GM12878 (cell line): ENCODE measurements at regions not wholly inside any gene's neighbourhood (a gene's known extent, or its start where the extent isn't known, plus 50 kb on each side); places are given as distances from the start of the nearest gene placed in this dataset.

ENCODE experiments used
- ATAC-seq: fragments of 200-7000 bp; cut with Tn5 transposase; 3 replicates; pipeline ENCODE4 v1.9.1; 2020; ENCODE audit warnings: mild to moderate bottlenecking, moderate library complexity
- BruUV-seq: library from RNA; stranded (reverse); fragments of 400-500 nt; replicated peaks from 2 replicates; lab custom pipeline; 2021; lab: Mats Ljungman, UMichigan
- CTCF ChIA-PET: fragments of 300-600 bp; sonication (Branson Sonifier 250); formaldehyde crosslinking; extraction: SDS; loops from one replicate; lab custom pipeline; 2021; ENCODE audit warnings: inconsistent platforms; lab: Yijun Ruan, JAX
- POLR2A ChIA-PET: fragments of 350-600 bp; formaldehyde crosslinking; extraction: SDS; loops from one replicate; lab custom pipeline; 2021; ENCODE audit warnings: inconsistent platforms; lab: Charles Lee
- RAD21 ChIA-PET: fragments of 300-600 bp; sonication (Branson Sonifier 250); formaldehyde crosslinking; loops from one replicate; lab custom pipeline; 2023; ENCODE audit warnings: antibody characterized with exemption; ENCODE audit not compliant: unreplicated experiment; lab: Charles Lee
- SMC1A ChIA-PET: fragments of 300-600 bp; sonication (Branson Sonifier 250); formaldehyde crosslinking; loops from one replicate; lab custom pipeline; 2023; ENCODE audit not compliant: unreplicated experiment, uncharacterized antibody; lab: Charles Lee
- DNase-seq: peaks from one replicate; pipeline ENCODE4 v3.0.0-alpha.2; 2011; ENCODE audit warnings: low read depth, low spot score
- FAIRE-seq: peaks from 3 replicates; lab custom pipeline; 2011; peaks lifted over from hg19 to GRCh38; lab: Jason Lieb, UNC
- H2AFZ ChIP-seq: 2 replicates; pipeline ENCODE4 v1.6.0; 2011; ENCODE audit warnings: low read depth, low read length, control low read depth; ENCODE audit not compliant: control insufficient read depth
- H3K27ac ChIP-seq: 2 replicates; pipeline ENCODE4 v1.5.1; 2011; ENCODE audit warnings: control low read depth; ENCODE audit not compliant: control insufficient read depth, insufficient read depth
- H3K27me3 ChIP-seq, 2 experiments: replicated peaks in 1 of 2; 2 replicates each; pipeline versions ENCODE4 v1.6.0 to v1.6.1; 2011; ENCODE audit warnings: low read length in 1 of 2; ENCODE audit not compliant: control insufficient read depth in 2 of 2, insufficient read depth in 2 of 2
- H3K36me3 ChIP-seq, 2 experiments: 2 replicates each; pipeline ENCODE4 v1.5.1; 2011; ENCODE audit warnings: low read length in 1 of 2; ENCODE audit not compliant: control insufficient read depth in 2 of 2, insufficient read depth in 2 of 2
- H3K4me1 ChIP-seq: 2 replicates; pipeline ENCODE4 v1.6.1; 2011; ENCODE audit warnings: mild to moderate bottlenecking, low read length, moderate library complexity, mixed read lengths; ENCODE audit not compliant: control insufficient read depth, insufficient read depth
- H3K4me2 ChIP-seq: 2 replicates; pipeline ENCODE4 v1.6.0; 2011; ENCODE audit warnings: control low read depth; ENCODE audit not compliant: control insufficient read depth, insufficient read depth
- H3K4me3 ChIP-seq: fragments of 200-600 bp; sonication (generic); 2 replicates; pipeline ENCODE4 v1.5.1; 2016
- H3K79me2 ChIP-seq: 2 replicates; pipeline ENCODE4 v1.6.0; 2011; ENCODE audit warnings: low read length; ENCODE audit not compliant: control insufficient read depth, insufficient read depth
- H3K9ac ChIP-seq: 2 replicates; pipeline ENCODE4 v1.8.0; 2011; ENCODE audit warnings: low read length, control low read depth, mixed read lengths; ENCODE audit not compliant: control insufficient read depth, insufficient read depth
- H3K9me3 ChIP-seq: replicated peaks from 3 replicates; pipeline ENCODE4 v1.5.1; 2011; ENCODE audit warnings: mild to moderate bottlenecking, low read length; ENCODE audit not compliant: control insufficient read depth, insufficient read depth
- H4K20me1 ChIP-seq: 2 replicates; pipeline ENCODE4 v1.6.0; 2011; ENCODE audit not compliant: control insufficient read depth, insufficient read depth
- BCL11A ChIP-seq: IDR thresholded peaks from 2 replicates; pipeline ENCODE4 v1.6.1; 2011; ENCODE audit warnings: low read depth, low read length
- HSF1 ChIP-seq: fragments of 150-350 bp; IDR thresholded peaks from 2 replicates; pipeline ENCODE4 v1.6.1; 2014; ENCODE audit warnings: mild to moderate bottlenecking, low read depth, low read length
- IRF4 ChIP-seq: IDR thresholded peaks from 2 replicates; pipeline ENCODE4 v1.6.1; 2011; ENCODE audit warnings: low read depth, low read length
- NR2C2 ChIP-seq: IDR thresholded peaks from 2 replicates; pipeline ENCODE4 v1.6.1; 2011; ENCODE audit warnings: borderline replicate concordance, low read depth; ENCODE audit not compliant: control insufficient read depth, insufficient read length
- ZBED1 ChIP-seq: IDR thresholded peaks from 2 replicates; pipeline ENCODE4 v1.6.1; 2016; ENCODE audit warnings: borderline replicate concordance
- WGBS: methylation state at CpG from one replicate; pipeline ENCODE4 v1.1.6; 2016; ENCODE audit warnings: low lambda C conversion rate; ENCODE audit not compliant: insufficient replicate concordance, insufficient coverage; ENCODE audit errors: missing lambda C conversion rate; 5-methylcytosine and 5-hydroxymethylcytosine counted together
- in situ Hi-C: fragments of 300-500 bp; cut with MboI; formaldehyde crosslinking; loops from 9 replicates; pipeline ENCODE4 v1.14.3; 2018; ENCODE audit warnings: mixed read lengths
- intact Hi-C: fragments of 100-400 bp; cut with micrococcal nuclease; formaldehyde crosslinking; loops from one replicate; pipeline ENCODE4 v1.14.2; 2022; ENCODE audit not compliant: unreplicated experiment

DNA sequence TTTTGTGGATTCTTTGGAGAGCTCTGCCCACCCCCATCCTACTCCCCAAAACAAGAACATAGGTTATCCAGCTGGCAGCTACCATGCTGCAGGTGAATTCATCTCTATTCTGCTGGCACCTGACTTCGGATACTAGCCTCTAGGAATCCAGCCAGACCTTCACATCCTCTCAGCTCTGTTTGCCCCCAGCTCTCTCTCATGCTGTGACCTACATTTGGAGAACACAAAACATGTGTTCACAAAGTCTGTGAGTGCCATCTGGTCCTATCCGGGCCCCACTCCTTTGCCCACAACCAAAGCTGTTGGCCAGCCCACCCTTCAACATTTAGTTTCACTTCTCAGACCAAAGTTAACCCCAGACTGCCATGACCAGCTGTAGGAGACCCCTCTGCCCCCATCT lies 89.4 kb upstream of the C3orf80 start (continued):
- no peak for TF ChIP-seq NR2C2
- TF ChIP-seq IRF4: no peak
- no peak for TF ChIP-seq BCL11A

GRCh38 chr3:160136421-160136820 lies 88.8 kb upstream of the C3orf80 start:
- FAIRE-seq: no peak
- TF ChIP-seq HSF1 (no peak), ZBED1 (peak; percentile 83; the same call in 1 of the 2 replicates)
- TF ChIP-seq, all 136 proteins: peak for 1
- DNase-seq (no peak), ATAC-seq (0 out of 3 replicates have a peak, but pooled peaks have one; percentile 24)
- Histone ChIP-seq H3K9ac (no peak overlapping the region), H3K4me2 (no peak overlapping the region), H3K27ac (no peak overlapping the region), H3K79me2 (no peaks in the 10 kb centered on the region), H4K20me1 (no peaks in the 10 kb centered on the region), H3K4me3 (no peak overlapping the region), H2AFZ (peak overlapping the region; percentile 9), H3K4me1 (peaks cover 12% of the 10 kb centered on the region; the same call in 1 of the 2 replicates), H3K27me3 (no peaks in the 10 kb centered on the region), H3K9me3 (no peaks in the 10 kb centered on the region), H3K36me3 (no peaks in the 10 kb centered on the region)
- BruUV-seq: no TSS peak
- WGBS: 23% methylated on average over 4 of the region's 4 CpGs
- ChIA-PET POLR2A (no interaction called here), SMC1A (no interaction called here), CTCF (interaction anchor here (1.2 kb wide), 1 partner anchor 70 kb away, joined by 3 read pairs; no protein-coding TSS in a partner anchor), RAD21 (no interaction called here)
- in situ Hi-C loops: no loop called here
- intact Hi-C loops: no loop called here
